PFSK-1 (cell line): ENCODE measurements at regions not wholly inside any gene's neighbourhood (a gene's known extent, or its start where the extent isn't known, plus 50 kb on each side); places are given as distances from the start of the nearest gene placed in this dataset.

ENCODE experiments used
- FOXP2 ChIP-seq: optimal IDR thresholded peaks from 2 replicates; pipeline ENCODE3; 2011; ENCODE audit warnings: borderline replicate concordance, control low read depth, inconsistent platforms; ENCODE audit not compliant: insufficient read depth; ENCODE audit errors: extremely low read length, extremely low read depth
- POLR2AphosphoS5 ChIP-seq: IDR thresholded peaks from 2 replicates; pipeline ENCODE4 v1.6.1; 2012; ENCODE audit warnings: low read depth, mild to moderate bottlenecking, control low read depth, low read length, moderate library complexity
- REST ChIP-seq, 2 experiments: IDR thresholded peaks; 2 replicates each; pipeline versions ENCODE4 v1.6.1 to v1.8.0; 2011 to 2012; ENCODE audit warnings: low read depth in 2 of 2, low read length in 2 of 2, control low read depth in 1 of 2, inconsistent platforms in 1 of 2, mild to moderate bottlenecking in 1 of 2, moderate library complexity in 1 of 2; ENCODE audit not compliant: insufficient read depth in 1 of 2
- SIN3A ChIP-seq: IDR thresholded peaks from 2 replicates; pipeline ENCODE4 v1.6.1; 2012; ENCODE audit warnings: mild to moderate bottlenecking, low read length, moderate library complexity, borderline replicate concordance; ENCODE audit not compliant: insufficient read depth

- TF ChIP-seq SIN3A: no peak
- no peak for TF ChIP-seq POLR2AphosphoS5
- TF ChIP-seq REST (IDR thresholded peaks at IDR 0.05; ENCODE audit: insufficient read depth in 1 of 2, low read depth in 2 of 2, low read length in 2 of 2): no peak
- TF ChIP-seq FOXP2: no peak
Observed at GRCh38 chrX:2594491-2594890, 93.7 kb upstream of the DHRSX start.
